BLaER1 treated with 17β-estradiol and CSF1 and Interleukin-3, amounts not matched to agents 10 nM and 100 nM (cell line): ENCODE measurements at regions not wholly inside any gene's neighbourhood (a gene's known extent, or its start where the extent isn't known, plus 50 kb on each side); places are given as distances from the start of the nearest gene placed in this dataset.
A peak's percentile ranks its signal among the peaks of the same experiment; 100 is the strongest.

Experiments used
- H3K27ac ChIP-seq, 11 experiments: shearing (Covaris generic); formaldehyde crosslinking; 2 replicates each; pipeline ENCODE4 v1.8.1; 2022
- H3K27me3 ChIP-seq, 11 experiments: shearing (Covaris generic); formaldehyde crosslinking; 2 replicates each; pipeline ENCODE4 v1.8.1; 2022
- H3K36me3 ChIP-seq, 11 experiments: shearing (Covaris generic); formaldehyde crosslinking; 2 replicates each; pipeline ENCODE4 v1.8.1; 2022
- H3K4me1 ChIP-seq, 10 experiments: shearing (Covaris generic); formaldehyde crosslinking; 2 replicates each; pipeline ENCODE4 v1.8.1; 2022
- H3K4me2 ChIP-seq, 11 experiments: shearing (Covaris generic); formaldehyde crosslinking; 2 replicates each; pipeline ENCODE4 v1.8.1; 2022
- H3K4me3 ChIP-seq, 10 experiments: shearing (Covaris generic); formaldehyde crosslinking; 2 replicates each; pipeline ENCODE4 v1.8.1; 2022
- H3K9ac ChIP-seq, 11 experiments: shearing (Covaris generic); formaldehyde crosslinking; 2 replicates each; pipeline ENCODE4 v1.8.1; 2022
- H3K9me3 ChIP-seq, 11 experiments: shearing (Covaris generic); formaldehyde crosslinking; replicated peaks in 1 of 11; 2 replicates each; pipeline ENCODE4 v1.8.1; 2022
- H4K20me1 ChIP-seq, 11 experiments: shearing (Covaris generic); formaldehyde crosslinking; 2 replicates each; pipeline ENCODE4 v1.8.1; 2022
- Cebpa-rat ChIP-seq, 11 experiments: shearing (Covaris generic); IDR thresholded peaks; 2 replicates each; pipeline ENCODE4 v1.8.1; 2022

DNA sequence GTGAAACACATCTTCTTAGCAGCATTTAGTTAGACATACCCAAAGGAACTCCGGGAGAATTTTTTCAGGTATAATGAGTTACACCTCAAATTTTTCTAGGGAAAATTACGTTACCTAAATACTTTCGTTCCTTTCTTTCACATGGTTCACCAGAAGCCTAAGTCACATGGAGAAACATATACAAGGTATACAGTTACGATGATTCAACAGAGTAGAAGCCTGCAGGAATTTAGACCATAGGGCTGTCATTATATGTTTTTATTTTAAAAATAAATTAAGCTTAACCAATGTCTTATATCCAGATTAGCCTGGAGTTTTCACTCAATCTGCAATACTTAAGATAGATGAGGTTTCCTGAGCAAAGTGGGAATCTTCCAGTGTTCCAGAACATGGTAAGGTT lies 549.5 kb upstream of the JARID2 start:
- Histone ChIP-seq H3K27ac (no peak overlapping the region), H3K9ac (no peak overlapping the region), H3K4me1 (peaks cover 0 to 20% (median 11%) of the 10 kb centered on the region in 10 experiments; a peak in 10 of 20 replicates), H4K20me1 (no peaks in the 10 kb centered on the region), H3K4me3 (no peak overlapping the region), H3K36me3 (no peaks in the 10 kb centered on the region), H3K27me3 (no peaks in the 10 kb centered on the region), H3K4me2 (no peak overlapping the region), H3K9me3 (peaks cover 0 to 11% (median 6%) of the 10 kb centered on the region in 11 experiments; a peak in 10 of 22 replicates)
- TF ChIP-seq Cebpa-rat (IDR thresholded peaks at IDR 0.05), result no peak

DNA sequence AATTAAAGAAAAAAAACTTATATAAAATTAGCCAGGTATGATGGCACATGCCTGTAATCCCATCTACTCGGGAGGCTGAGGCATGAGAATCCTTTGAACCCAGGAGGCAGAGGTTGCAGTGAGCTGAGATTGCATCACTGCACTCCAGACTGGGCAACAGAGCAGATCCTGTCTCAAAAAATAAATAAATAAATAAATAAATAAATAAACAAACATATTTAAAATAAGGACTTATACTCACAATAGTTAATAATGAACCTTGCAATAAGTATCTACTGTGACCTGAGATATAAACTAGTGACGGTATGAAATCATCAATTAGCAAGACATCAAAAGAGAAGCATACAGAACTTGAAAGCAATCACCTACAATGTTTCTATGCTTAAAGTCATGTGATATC lies 548.4 kb upstream of the JARID2 start:
- Histone ChIP-seq H3K27me3 (no peaks in the 10 kb centered on the region), H3K36me3 (no peaks in the 10 kb centered on the region), H3K9me3 (peaks cover 0 to 11% (median 6%) of the 10 kb centered on the region in 11 experiments; a peak in 10 of 22 replicates), H4K20me1 (no peaks in the 10 kb centered on the region), H3K4me3 (no peak overlapping the region), H3K9ac (no peak overlapping the region), H3K27ac (no peak overlapping the region), H3K4me2 (no peak overlapping the region), H3K4me1 (peaks cover 0 to 31% (median 11%) of the 10 kb centered on the region in 10 experiments; a peak in 11 of 20 replicates)
- no peak for TF ChIP-seq Cebpa-rat (IDR thresholded peaks at IDR 0.05)

DNA sequence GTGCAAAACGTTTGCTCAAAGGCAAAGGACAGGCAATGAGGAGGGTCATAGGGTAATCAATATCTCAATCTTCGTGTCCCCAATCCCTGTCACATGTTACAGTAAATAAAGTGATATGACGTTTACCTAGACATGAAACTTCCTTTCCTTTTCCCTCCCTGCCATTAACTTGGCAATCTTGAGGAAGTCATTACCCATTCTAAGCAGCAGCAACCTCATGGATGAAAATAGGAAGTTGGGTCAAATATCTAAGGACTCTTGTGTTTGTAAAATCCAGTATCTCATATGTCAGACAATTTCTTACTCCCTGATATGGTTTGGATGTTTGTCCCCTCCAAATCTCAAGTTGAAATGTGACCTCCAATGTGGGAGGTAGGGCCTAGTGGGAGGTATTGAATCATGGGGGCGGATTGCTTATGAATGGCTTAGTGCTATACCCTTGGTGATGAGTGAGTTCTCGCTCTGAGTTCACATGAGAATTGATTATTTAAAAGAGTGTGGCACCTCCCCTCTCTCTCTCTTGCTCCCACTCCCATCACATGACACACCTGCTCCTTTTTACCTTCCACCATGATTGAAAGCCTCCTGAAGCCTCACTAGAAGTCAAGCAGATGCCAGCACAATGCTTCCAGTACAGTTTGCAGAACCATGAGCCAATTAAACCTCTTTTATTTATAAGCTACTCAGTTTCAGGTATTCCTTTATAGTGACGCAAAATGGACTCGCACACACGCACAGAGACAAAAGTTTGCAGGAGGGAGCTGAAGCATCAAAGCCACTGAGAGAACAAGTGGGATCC lies 545.9 kb upstream of the JARID2 start:
- no peaks in the 10 kb centered on the region for H3K36me3 ChIP-seq
- no peak for TF ChIP-seq Cebpa-rat (IDR thresholded peaks at IDR 0.05)
- no peak overlapping the region for H3K4me3 ChIP-seq
- no peaks in the 10 kb centered on the region for H3K27me3 ChIP-seq
- peaks cover 0 to 11% (median 6%) of the 10 kb centered on the region in 11 experiments; a peak in 10 of 22 replicates for H3K9me3 ChIP-seq
- H3K27ac ChIP-seq, result no peak overlapping the region; a peak in 2 of 22 replicates
- peaks cover 0 to 45% (median 11%) of the 10 kb centered on the region in 10 experiments; a peak in 11 of 20 replicates for H3K4me1 ChIP-seq
- no peak overlapping the region for H3K9ac ChIP-seq
- no peaks in the 10 kb centered on the region for H4K20me1 ChIP-seq
- peak overlapping the region in 6 of 11 experiments; percentile 10 to 59 (median 28); a peak in 8 of 22 replicates for H3K4me2 ChIP-seq

DNA sequence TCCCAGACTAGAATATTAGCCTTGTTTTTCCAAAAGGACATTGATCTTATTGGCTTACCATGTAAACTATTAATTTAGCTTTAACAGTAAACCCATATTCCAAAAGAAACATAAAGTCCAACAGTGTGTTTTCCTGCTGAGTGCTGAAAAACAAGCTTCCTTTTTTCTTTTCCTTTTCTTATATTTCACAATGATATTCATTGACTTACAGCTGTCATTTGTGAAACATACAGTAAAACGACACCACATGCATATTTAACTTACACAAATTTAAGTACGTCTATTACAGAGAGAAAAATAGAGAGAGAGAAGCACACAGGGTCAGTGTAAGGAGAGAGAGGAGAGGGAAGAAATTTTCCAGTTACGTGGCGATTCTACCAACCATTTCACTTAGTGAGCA lies 543.9 kb upstream of the JARID2 start:
- Histone ChIP-seq H3K27ac (peak overlapping the region in 4 of 11 experiments; percentile 34 to 65 (median 44); a peak in 6 of 22 replicates), H4K20me1 (no peaks in the 10 kb centered on the region), H3K9ac (no peak overlapping the region; a peak in 1 of 22 replicates), H3K4me1 (peaks cover 0 to 54% (median 11%) of the 10 kb centered on the region in 10 experiments; a peak in 11 of 20 replicates), H3K4me2 (peak overlapping the region in 4 of 11 experiments; percentile 23 to 73 (median 58); a peak in 7 of 22 replicates), H3K27me3 (no peaks in the 10 kb centered on the region), H3K9me3 (peaks cover 0 to 11% (median 6%) of the 10 kb centered on the region in 11 experiments; a peak in 10 of 22 replicates), H3K4me3 (no peak overlapping the region), H3K36me3 (no peaks in the 10 kb centered on the region)
- TF ChIP-seq Cebpa-rat (IDR thresholded peaks at IDR 0.05), result no peak

DNA sequence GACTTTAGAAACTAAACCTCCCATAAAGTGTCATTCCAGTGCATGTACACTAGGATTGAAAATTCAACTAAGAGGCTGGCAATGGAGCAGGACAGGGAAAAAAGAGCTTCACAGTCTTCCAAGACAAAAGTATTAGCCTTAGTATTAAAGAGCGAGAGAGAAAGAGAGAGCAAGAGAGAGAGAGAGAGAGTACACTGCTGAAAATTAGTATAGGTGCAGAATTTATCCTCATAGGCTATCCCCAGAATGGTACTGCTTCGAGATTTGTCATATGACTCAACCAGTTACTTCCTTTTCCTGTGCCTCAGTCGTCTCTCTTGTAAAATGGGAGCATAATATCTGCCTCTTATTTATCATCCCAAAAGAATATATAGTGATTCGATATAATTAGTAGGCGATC lies 543.2 kb upstream of the JARID2 start:
- Histone ChIP-seq H4K20me1 (no peaks in the 10 kb centered on the region), H3K27me3 (no peaks in the 10 kb centered on the region), H3K4me2 (peak overlapping the region in 3 of 11 experiments; percentile 57 to 73 (median 59); a peak in 4 of 22 replicates), H3K4me1 (peaks cover 0 to 61% (median 11%) of the 10 kb centered on the region in 10 experiments; a peak in 11 of 20 replicates), H3K27ac (peak overlapping the region in 1 of 11 experiments; percentile 65; a peak in 2 of 22 replicates), H3K9ac (no peak overlapping the region; a peak in 1 of 22 replicates), H3K9me3 (peaks cover 0 to 11% (median 6%) of the 10 kb centered on the region in 11 experiments; a peak in 10 of 22 replicates), H3K36me3 (no peaks in the 10 kb centered on the region), H3K4me3 (no peak overlapping the region)
- no peak for TF ChIP-seq Cebpa-rat (IDR thresholded peaks at IDR 0.05)

DNA sequence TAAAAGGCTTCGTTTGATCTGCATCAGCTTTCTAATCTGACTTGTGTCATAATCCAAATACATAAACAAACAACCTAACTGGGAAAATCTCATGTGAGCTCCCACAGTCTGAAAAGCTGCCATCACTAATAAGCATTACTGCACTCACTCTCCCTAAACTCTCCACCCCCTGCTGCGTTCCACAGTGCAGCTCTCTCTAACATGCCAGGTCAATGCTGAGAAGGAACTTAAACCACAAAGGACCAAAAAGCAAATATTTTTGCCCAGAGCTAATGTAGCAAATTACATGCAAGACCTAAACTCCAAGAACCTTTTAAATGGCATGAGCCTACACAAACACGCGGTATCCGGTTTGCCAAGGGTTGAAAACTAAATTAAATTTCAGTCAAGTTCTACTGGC lies 542.3 kb upstream of the JARID2 start:
- Histone ChIP-seq H3K4me3 (no peak overlapping the region), H3K27ac (no peak overlapping the region), H3K4me1 (peaks cover 0 to 63% (median 11%) of the 10 kb centered on the region in 10 experiments; a peak in 11 of 20 replicates), H3K9me3 (peaks cover 0 to 16% (median 6%) of the 10 kb centered on the region in 11 experiments; a peak in 11 of 22 replicates), H4K20me1 (no peaks in the 10 kb centered on the region), H3K4me2 (no peak overlapping the region), H3K36me3 (no peaks in the 10 kb centered on the region), H3K27me3 (no peaks in the 10 kb centered on the region), H3K9ac (no peak overlapping the region)
- no peak for TF ChIP-seq Cebpa-rat (IDR thresholded peaks at IDR 0.05)

DNA sequence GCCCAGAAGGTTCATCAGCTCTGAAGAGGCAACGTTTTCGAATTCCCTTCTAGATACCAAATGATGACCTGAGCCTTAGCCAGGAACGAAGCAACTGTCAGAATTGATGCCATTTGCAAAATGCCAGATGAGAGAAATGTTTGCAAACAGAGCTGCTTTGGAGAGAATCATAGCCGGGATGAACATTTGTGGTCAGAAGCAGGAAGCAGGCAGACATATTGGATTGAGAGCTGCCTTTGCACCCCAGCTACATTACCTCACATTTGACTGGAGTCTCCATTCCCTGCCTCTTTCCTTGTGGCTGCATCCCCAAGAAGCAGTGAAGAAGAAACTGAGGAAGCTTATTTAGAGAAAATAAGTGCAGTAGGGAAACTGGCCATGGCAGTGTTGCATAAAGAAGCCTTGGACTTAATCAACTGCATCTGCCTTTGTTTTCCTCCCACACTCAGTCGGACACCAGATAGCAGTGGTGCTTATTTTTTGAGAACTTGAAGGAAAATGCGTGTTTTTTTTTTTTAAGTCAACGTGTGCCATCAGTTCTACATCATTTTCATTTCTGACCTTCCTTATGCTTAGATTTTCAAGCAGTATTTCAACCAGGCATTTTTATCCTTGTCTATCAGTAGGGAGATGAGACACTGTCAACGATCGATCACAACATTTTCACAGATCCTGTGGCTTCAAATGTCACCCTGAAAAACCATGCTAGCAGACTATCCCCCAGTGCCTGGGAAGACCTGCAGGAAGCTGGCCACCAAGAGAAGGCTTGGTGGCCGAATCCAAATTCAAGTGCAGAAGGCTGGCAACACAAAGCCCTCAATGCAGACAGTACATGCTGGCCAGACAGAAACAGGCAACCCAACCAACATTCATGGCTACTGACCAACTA lies 541.2 kb upstream of the JARID2 start:
- no peak overlapping the region for H3K9ac ChIP-seq
- H3K4me1 ChIP-seq, result peaks cover 0 to 60% (median 11%) of the 10 kb centered on the region in 10 experiments; a peak in 11 of 20 replicates
- peaks cover 0 to 23% (median 12%) of the 10 kb centered on the region in 11 experiments; a peak in 17 of 22 replicates for H3K9me3 ChIP-seq
- no peak overlapping the region for H3K4me3 ChIP-seq
- no peak for TF ChIP-seq Cebpa-rat (IDR thresholded peaks at IDR 0.05)
- no peaks in the 10 kb centered on the region for H3K27me3 ChIP-seq
- no peak overlapping the region for H3K27ac ChIP-seq
- H3K4me2 ChIP-seq, result peak overlapping the region in 1 of 11 experiments; percentile 19; a peak in 1 of 22 replicates
- no peaks in the 10 kb centered on the region for H4K20me1 ChIP-seq
- no peaks in the 10 kb centered on the region for H3K36me3 ChIP-seq

DNA sequence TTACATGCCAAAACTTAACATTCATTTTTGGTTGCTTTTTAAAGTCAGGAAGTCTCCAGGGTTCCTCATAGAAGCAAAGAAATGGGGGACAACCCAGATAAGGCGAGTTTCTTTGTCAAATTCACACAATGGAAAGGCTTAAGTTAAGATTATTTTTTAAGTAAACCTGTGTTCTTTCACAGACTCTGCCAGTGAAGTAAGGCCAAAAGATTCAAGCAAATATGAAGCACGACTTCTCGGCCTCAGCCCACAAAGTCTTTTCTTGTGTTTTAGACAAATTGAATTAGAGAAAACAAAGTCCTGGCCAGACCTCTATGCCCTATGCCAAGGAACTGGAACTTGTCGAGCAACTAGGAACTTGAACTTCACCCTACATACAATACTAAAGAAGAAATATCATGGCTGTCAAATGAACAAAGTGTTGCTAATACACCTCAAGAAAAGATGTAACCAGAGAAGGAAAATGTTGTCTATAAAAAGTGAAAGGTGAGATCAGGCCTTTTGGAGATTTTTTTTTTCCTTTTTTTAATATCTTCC lies 540.0 kb upstream of the JARID2 start:
- no peak overlapping the region for H3K4me3 ChIP-seq

More for the DNA sequence above, 540.0 kb upstream of the JARID2 start:
- peak overlapping the region in 2 of 11 experiments; percentile 58 to 63; a peak in 4 of 22 replicates for H3K4me2 ChIP-seq
- H3K27me3 ChIP-seq, result no peaks in the 10 kb centered on the region
- H3K4me1 ChIP-seq, result peaks cover 1 to 58% (median 9%) of the 10 kb centered on the region in 10 experiments
- H3K9me3 ChIP-seq, result peaks cover 0 to 28% (median 19%) of the 10 kb centered on the region in 11 experiments; a peak in 17 of 22 replicates
- H3K27ac ChIP-seq, result peak overlapping the region in 1 of 11 experiments; percentile 47; a peak in 2 of 22 replicates
- 0 out of 22 replicates have a peak, but pooled peaks cover 0 to 5% (median 0%) of the 10 kb centered on the region in 11 experiments for H3K36me3 ChIP-seq
- no peaks in the 10 kb centered on the region for H4K20me1 ChIP-seq
- H3K9ac ChIP-seq, result no peak overlapping the region
- TF ChIP-seq Cebpa-rat (IDR thresholded peaks at IDR 0.05), result no peak
